ENCODE measurements at regions not wholly inside any gene's neighbourhood (a gene's known extent, or its start where the extent isn't known, plus 50 kb on each side); places are given as distances from the start of the nearest gene placed in this dataset.
"Not testable (repeated sequence)": the region's sequence is repeated elsewhere in the genome, so short reads cannot be mapped to it uniquely, and the experiment has no call there.

DNA sequence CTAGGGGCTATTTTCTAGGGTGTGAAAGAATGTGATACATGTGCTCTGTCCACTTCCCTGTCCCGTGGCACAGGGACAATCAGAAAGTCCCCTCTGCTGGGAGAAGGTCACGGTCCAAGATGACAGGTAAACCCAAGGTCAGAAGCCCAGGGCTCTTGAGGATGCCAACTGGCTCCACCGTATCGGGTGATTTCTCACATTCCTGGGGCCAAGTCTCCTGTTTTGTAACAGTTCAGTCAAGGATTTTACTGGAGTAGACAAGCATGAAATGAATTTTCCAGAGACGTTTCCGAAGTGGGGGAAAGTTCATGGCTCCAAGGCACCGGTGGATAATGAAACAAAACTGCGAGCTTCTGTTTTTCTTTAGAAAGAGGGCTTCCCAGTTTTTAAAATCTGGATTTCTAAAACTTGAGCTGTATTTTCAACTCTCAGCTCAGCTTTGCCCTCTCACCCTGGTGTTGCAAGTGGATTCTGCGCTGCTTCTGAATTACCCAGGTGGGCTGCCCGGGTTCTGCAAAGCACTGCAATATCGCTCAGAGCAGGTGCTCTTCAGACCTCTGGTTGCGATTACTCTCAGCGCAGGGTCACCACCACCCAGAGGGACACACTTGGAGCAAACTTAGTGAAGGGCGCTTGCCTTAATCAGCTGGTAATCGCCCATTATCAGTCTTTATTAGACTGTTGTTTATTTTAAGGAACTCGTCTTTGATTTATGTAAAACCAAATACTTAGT lies 64.4 kb upstream of the TMEM170B start:
- no peak overlapping the region for H3K4me3 ChIP-seq (ENCODE audit: low read length)
- H3F3A ChIP-seq (ENCODE audit: control insufficient read depth, insufficient read depth) = no peaks in the 10 kb centered on the region
- no peak overlapping the region for H3K27ac ChIP-seq (ENCODE audit: low read depth, low read length)
- peak overlapping the region; percentile 18 for H3K4me2 ChIP-seq (ENCODE audit: low read length)
- H3K27me3 ChIP-seq (ENCODE audit: control insufficient read depth, low read length) = no peaks in the 10 kb centered on the region
- H3K79me2 ChIP-seq (ENCODE audit: control insufficient read depth, low read length) = no peaks in the 10 kb centered on the region
- H4K20me1 ChIP-seq (ENCODE audit: control insufficient read depth, insufficient read depth, low read depth, low read length) = no peaks in the 10 kb centered on the region
- H3K36me3 ChIP-seq (ENCODE audit: control insufficient read depth, low read length) = no peaks in the 10 kb centered on the region
- no peaks in the 10 kb centered on the region for H3K9me2 ChIP-seq (replicated peaks; ENCODE audit: control insufficient read depth, low read length)
- peaks cover 21% of the 10 kb centered on the region for H3K4me1 ChIP-seq (ENCODE audit: control insufficient read depth, low read length)
- no peak for TF ChIP-seq EZH2phosphoT487 (IDR thresholded peaks at IDR 0.05; ENCODE audit: borderline replicate concordance, low read length)
- TF ChIP-seq, protein P1, sequence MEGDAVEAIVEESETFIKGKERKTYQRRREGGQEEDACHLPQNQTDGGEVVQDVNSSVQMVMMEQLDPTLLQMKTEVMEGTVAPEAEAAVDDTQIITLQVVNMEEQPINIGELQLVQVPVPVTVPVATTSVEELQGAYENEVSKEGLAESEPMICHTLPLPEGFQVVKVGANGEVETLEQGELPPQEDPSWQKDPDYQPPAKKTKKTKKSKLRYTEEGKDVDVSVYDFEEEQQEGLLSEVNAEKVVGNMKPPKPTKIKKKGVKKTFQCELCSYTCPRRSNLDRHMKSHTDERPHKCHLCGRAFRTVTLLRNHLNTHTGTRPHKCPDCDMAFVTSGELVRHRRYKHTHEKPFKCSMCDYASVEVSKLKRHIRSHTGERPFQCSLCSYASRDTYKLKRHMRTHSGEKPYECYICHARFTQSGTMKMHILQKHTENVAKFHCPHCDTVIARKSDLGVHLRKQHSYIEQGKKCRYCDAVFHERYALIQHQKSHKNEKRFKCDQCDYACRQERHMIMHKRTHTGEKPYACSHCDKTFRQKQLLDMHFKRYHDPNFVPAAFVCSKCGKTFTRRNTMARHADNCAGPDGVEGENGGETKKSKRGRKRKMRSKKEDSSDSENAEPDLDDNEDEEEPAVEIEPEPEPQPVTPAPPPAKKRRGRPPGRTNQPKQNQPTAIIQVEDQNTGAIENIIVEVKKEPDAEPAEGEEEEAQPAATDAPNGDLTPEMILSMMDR (IDR thresholded peaks at IDR 0.05; ENCODE audit: low read depth, low read length, poor library complexity, severe bottlenecking) = no peak
- H3K9me3 ChIP-seq (ENCODE audit: control insufficient read depth, insufficient read depth, low read length) = no peaks in the 10 kb centered on the region

DNA sequence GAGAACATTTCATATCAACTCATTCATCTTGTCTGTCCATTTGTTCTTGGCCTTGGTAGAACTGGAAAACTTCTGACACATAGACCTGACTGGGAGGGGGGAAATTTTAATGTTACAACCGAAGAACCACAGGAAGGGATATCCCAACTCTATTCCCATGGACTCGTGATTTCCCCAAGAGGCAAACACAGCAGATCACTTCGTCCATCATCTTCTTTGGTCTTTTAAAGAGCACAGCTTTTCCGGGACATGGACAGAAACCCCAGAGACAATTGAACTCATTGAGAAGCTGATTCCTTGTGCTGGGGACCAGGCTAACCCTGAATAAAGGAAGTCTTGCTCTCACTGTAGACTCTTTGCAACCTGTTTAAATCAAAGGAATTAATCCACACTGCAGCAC lies 66.3 kb upstream of the TMEM170B start:
- Histone ChIP-seq H3K4me2 (ENCODE audit: low read length) (no peak overlapping the region), H3K9me2 (replicated peaks; ENCODE audit: control insufficient read depth, low read length) (no peaks in the 10 kb centered on the region), H3K4me1 (ENCODE audit: control insufficient read depth, low read length) (peaks cover 35% of the 10 kb centered on the region), H4K20me1 (ENCODE audit: control insufficient read depth, insufficient read depth, low read depth, low read length) (no peaks in the 10 kb centered on the region), H3K4me3 (ENCODE audit: low read length) (no peak overlapping the region), H3K27ac (ENCODE audit: low read depth, low read length) (no peak overlapping the region), H3K36me3 (ENCODE audit: control insufficient read depth, low read length) (no peaks in the 10 kb centered on the region), H3K27me3 (ENCODE audit: control insufficient read depth, low read length) (no peaks in the 10 kb centered on the region), H3K79me2 (ENCODE audit: control insufficient read depth, low read length) (no peaks in the 10 kb centered on the region), H3F3A (ENCODE audit: control insufficient read depth, insufficient read depth) (no peaks in the 10 kb centered on the region), H3K9me3 (ENCODE audit: control insufficient read depth, insufficient read depth, low read length) (no peaks in the 10 kb centered on the region)
- TF ChIP-seq, protein P1 (IDR thresholded peaks at IDR 0.05; ENCODE audit: low read depth, low read length, poor library complexity, severe bottlenecking) = no peak
- no peak for TF ChIP-seq EZH2phosphoT487 (IDR thresholded peaks at IDR 0.05; ENCODE audit: borderline replicate concordance, low read length)

DNA sequence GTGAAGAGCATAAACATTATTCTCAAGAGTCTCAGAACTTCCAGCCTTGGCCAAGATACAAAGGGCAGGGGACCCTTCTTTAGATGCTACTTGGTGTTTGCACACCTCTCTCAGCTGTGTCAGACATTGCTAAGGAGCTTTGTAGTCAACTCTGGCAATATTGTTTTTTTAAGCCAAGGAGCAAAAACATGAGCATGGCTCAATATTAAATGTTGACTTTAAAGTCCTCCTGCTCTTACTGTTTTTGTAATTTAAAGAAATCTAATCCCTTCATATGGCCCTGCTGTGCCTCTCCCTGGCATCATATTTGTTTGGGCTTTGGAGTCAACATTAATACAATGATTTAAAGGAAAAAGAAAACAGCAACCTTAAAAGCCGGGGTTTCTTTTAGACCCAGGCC lies 67.9 kb upstream of the TMEM170B start:
- Histone ChIP-seq H3K4me3 (ENCODE audit: low read length) (no peak overlapping the region), H3K4me2 (ENCODE audit: low read length) (no peak overlapping the region), H3K36me3 (ENCODE audit: control insufficient read depth, low read length) (no peaks in the 10 kb centered on the region), H3K9me2 (replicated peaks; ENCODE audit: control insufficient read depth, low read length) (no peaks in the 10 kb centered on the region), H3F3A (ENCODE audit: control insufficient read depth, insufficient read depth) (peaks cover 3% of the 10 kb centered on the region; the same call in 1 of the 2 replicates), H3K27ac (ENCODE audit: low read depth, low read length) (no peak overlapping the region), H3K27me3 (ENCODE audit: control insufficient read depth, low read length) (no peaks in the 10 kb centered on the region), H3K4me1 (ENCODE audit: control insufficient read depth, low read length) (peaks cover 35% of the 10 kb centered on the region), H3K9me3 (ENCODE audit: control insufficient read depth, insufficient read depth, low read length) (no peaks in the 10 kb centered on the region), H4K20me1 (ENCODE audit: control insufficient read depth, insufficient read depth, low read depth, low read length) (no peaks in the 10 kb centered on the region), H3K79me2 (ENCODE audit: control insufficient read depth, low read length) (no peaks in the 10 kb centered on the region)
- TF ChIP-seq EZH2phosphoT487 (IDR thresholded peaks at IDR 0.05; ENCODE audit: borderline replicate concordance, low read length) = no peak
- TF ChIP-seq, protein P1 (IDR thresholded peaks at IDR 0.05; ENCODE audit: low read depth, low read length, poor library complexity, severe bottlenecking) = no peak

DNA sequence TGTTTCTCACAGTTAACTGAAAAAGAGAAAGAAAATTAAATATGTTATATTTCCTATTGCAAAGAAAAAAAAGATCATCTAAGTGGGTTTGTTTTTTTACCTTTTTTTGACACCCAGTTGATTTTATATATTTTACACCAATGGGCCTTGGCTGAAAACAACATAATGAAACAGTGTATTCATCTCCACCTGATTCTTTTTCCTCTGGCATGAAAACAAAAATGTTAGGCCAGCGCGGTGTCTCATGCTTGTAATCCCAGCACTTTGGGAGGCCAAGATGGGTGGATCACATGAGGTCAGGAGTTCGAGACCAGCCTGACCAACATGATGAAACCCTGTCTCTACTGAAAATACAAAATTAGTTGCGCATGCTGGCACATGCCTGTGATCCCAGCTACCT lies 69.3 kb upstream of the TMEM170B start:
- H3K27me3 ChIP-seq (ENCODE audit: control insufficient read depth, low read length); H3K79me2 ChIP-seq (ENCODE audit: control insufficient read depth, low read length); H4K20me1 ChIP-seq (ENCODE audit: control insufficient read depth, insufficient read depth, low read depth, low read length); H3F3A ChIP-seq (ENCODE audit: control insufficient read depth, insufficient read depth); H3K9me3 ChIP-seq (ENCODE audit: control insufficient read depth, insufficient read depth, low read length); H3K9me2 ChIP-seq (replicated peaks; ENCODE audit: control insufficient read depth, low read length); H3K27ac ChIP-seq (ENCODE audit: low read depth, low read length); H3K36me3 ChIP-seq (ENCODE audit: control insufficient read depth, low read length); H3K4me2 ChIP-seq (ENCODE audit: low read length); H3K4me3 ChIP-seq (ENCODE audit: low read length): not testable (repeated sequence)
- peaks cover 32% of the 10 kb centered on the region for H3K4me1 ChIP-seq (ENCODE audit: control insufficient read depth, low read length)
